Kidney capillary endothelial cell (primary cell): ENCODE measurements at regions not wholly inside any gene's neighbourhood (a gene's known extent, or its start where the extent isn't known, plus 50 kb on each side); places are given as distances from the start of the nearest gene placed in this dataset.
"Not testable (repeated sequence)": the region's sequence is repeated elsewhere in the genome, so short reads cannot be mapped to it uniquely, and the experiment has no call there.

ENCODE experiments used
- DNase-seq: peaks from one replicate; pipeline ENCODE4 v3.0.0-alpha.2; 2018; ENCODE audit warnings: low spot score

DNA sequence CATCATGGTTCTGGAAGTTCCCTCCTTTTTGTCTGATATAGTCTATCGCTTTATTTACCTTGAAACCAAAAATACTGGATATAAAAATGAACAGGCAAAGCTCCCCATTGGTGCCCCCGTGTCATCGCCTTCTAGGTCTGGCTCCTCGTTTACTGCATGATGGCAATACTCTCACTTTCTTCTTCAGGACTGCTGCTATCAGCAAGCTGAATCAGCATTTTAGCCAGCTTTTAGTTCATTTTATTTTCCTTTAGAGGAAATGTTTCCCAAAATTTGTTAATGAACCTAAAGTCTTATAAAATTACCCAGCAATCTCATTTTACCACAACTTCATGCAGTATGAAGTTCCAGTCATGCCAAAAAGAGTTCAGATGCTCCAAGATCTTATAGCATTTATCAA is 80.5 kb downstream of the ZIC3 start:
- DNase-seq: no peak

DNA sequence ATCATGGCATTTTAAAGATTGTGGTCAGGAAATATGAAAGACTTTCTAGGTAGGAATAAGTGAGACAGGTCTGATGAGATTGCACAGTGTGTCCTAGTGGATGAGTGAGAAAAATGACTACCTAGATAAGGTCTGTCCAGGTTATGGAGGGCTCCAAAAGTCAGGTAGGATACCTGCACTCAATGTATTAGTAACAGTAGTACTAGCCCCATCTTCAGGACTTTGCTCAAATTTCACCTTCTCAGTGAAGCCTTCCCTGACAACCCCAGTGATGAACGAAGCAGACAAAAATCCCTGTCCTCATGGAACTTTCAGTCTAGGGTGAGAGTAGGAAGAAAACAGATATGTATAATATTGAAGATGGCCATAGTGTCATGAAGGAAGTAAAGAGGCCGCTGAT is 85.7 kb downstream of the ZIC3 start:
- no peak for DNase-seq

DNA sequence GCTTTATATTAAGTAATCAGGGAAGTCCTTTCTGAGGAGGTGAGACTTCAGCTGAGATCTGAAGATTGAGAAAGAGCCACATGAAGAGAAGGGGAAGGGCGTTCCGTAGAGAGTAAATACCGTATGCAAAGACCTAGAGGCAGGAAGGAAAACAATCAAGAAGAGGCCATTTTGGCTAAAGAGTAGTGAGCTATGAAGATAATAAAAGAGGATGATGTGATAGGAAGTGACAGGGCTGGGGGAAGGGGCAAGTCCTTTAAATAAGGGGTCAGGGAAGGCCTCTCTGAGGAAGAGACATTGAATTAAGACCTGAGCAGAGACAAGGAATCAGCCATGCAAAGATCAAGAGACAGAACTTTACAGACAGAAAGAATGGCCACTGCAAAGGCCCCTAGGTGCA is 86.2 kb downstream of the ZIC3 start:
- no peak for DNase-seq

DNA sequence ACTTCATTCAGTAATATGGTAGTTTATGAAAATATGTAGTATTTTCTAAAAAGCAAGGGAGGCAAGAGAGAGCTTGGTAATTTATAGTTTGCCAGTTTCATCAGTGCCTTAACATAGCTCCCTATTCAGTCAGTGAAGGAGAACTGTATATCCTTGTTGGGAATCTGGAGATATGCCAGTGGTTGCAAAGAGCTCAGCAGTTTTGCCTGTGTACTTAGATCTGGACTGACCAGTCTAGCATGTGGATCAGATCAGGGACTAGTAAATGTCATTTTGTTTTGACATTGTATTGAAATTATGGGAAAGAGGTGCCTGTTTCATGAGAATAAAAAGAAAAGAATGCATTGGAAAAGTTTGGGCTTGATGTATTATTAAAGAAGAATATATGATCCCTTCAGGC is 88.6 kb downstream of the ZIC3 start:
- DNase-seq: no peak

DNA sequence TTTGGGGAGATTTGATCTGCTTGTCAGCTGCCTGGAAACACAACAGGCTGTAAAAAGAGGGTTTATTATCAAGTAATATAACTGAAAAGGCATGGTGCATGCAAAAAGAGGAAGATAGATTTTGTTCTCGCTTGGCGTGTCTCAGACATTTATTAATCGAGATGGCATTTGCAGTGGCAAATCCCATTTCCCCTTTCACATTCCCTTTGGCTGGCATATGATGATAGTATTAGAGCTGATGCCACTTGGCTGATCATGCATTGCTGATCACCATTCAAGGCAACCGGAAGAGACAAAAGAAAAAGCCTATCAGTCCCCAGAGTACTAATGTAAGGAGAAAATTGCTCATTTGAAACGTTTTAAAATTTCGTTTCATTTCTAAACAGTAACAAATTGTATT is 101.8 kb downstream of the ZIC3 start:
- DNase-seq: no peak

DNA sequence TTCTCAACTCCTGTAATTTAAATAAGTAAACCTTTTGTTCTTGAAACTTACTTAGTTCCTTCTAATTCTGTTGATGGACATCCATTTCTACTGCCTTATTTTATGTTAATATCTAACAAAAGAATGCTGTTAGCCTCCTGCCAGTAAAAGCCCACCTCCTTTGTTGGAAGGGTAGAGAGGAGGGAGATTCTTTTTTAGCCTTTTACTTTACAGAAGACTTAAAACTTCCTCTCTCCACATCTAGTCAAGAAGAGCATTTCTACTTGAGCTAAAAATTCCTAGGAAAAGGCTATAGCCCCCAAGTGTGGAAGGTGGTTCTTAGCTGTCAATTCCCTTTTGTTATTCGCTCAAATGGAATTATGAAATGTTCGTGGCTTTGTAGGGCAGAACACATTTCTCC is 118.7 kb downstream of the ZIC3 start:
- no peak for DNase-seq

DNA sequence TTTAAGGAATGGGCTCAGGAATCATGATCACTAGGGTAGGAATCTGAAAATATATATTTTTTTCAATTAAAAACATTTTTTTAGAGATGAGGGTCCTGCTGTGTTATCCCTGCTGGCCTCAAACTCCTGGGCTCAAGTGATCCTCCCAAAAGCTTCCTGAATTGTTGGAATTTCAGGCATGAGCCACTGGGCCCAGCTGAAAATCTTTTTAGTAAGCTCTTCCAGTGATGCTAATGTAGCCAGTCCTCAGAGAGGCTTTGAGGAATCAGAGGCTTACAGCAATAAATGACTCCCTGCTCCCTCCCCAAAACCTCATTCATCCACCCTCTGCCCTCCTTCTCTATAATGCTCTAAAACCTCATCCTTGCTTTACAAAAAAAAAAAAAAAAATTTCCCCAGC is 129.5 kb downstream of the ZIC3 start:
- DNase-seq: no peak

DNA sequence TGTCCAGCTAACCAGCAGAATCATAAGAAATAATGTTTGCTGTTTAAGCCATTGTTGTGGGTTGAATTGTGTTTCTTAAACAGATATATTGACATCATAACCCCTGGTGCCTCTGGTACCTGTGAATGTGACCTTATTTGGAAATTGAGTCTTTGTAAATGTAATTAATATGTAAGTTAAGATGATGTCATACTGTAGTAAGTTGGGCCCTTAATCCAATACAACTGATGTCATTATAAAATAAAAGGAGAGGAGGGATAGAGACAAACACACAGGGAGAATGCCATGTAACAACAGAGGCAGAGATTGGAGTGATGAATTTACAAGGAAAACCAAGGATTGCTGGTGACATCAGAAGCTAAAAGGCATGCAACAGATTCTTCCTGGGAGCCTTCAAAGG is 141.4 kb downstream of the ZIC3 start:
- DNase-seq: no peak

DNA sequence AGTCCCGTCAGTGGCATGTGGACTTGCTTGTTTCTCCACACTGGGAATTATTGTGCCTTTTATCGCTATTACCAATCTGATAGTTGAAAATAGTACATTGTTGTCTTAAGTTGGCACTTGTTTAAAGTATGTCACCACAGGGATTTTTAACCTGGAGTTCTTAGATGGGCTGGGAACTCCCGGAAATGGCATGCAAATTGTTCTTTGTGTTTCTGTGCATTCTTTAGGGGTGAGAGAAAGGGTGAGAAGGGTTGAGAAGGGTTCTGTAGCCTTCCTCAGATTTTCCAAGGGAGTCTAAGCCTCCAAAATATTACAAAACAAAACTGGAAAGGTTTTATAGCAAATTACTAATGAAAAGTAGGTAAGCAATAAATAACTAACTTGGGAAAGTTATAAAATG is 176.9 kb downstream of the ZIC3 start:
- no peak for DNase-seq

DNA sequence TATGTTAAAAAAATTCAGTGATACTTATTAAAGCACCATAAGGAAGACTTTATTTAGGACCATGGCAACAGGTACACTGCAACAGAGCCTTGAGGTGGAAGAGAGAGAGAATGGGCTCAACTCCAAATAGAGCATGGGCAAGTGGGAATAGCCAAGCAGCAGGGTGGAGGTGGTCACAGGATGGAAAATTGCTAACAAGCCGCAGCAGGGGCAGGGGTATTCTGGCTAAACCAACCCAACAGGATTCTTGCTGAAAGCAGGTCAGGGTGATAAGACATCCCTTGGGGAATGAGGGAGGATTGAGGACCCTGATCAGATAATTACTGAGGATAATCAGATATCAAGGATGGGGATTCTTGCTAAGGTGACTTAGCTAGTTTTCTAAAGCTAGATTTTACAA is 177.5 kb downstream of the ZIC3 start:
- no peak for DNase-seq

DNA sequence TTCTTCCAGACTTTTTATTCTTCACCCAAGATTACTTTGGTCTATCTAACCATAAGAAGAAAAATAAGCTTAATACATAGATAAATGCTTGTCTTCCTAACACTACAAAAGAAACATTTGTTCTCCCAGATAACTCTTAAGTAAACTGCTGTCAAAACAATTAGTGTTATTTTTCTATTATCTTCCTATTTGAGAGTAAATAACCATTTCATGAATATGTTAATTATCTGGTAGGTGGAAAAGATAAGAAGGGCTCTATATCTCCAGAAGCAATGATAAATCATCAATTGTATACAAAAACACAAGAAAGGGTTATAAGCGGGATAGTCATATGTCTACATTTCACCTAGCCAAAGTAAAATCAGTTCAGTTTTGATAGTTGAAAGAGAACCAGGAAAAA is 180.4 kb downstream of the ZIC3 start:
- no peak for DNase-seq

DNA sequence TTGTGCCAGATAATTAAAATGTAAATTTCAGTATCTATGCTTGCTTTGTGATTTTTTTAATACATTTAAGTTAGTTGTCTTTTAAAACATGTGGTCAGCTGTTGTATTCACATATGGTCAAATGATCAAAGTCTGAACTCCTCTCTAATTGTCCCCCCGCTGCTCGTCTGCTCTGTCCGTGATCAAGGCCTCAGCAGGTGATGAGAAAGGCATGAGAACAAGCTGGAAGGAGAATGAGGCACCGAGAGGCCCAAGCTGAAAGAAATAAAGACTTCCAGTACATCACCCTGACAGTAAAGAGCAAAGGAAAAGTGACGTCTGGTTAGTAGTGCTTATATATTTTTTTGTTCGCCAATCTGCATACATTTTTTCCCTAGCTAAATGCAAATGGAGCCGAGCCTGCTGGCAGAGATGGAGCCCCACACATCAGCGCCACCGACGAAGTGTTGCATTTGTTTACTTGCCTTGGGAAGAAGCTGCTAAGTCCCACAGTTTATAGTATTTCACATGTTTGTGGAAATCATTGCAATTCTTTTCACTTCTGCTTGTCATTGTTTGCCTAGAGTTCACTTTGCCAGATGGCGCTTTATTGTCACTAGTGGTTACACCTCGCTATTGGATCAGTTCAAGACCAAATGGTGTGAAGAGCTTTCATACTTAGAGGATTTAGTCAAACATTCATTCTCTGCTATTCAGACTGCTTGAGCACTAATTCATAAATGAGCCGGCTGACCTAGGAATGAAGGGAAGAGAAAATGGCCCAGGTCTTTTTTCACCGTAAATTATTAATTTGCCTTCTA is 181.5 kb downstream of the ZIC3 start:
- DNase-seq: no peak

DNA sequence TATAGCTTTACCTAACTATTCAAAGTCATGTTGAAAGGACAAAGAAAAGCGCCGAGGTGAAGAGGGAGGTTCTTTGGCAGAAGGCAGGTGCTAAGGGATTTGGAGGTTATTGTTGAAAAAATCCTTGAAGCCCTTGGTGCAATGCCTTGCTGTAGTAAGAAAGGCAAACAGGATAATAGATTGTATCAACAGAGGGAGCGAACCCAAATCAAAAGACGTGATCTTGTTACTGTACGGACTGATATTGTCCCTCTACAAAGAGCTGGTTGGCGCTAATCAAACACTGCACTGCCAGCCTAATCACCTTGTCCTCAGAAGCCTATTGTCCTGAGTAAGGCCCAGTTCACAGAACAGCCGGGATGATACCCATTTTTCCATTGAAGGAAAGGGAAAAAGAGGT is 182.9 kb downstream of the ZIC3 start:
- no peak for DNase-seq

DNA sequence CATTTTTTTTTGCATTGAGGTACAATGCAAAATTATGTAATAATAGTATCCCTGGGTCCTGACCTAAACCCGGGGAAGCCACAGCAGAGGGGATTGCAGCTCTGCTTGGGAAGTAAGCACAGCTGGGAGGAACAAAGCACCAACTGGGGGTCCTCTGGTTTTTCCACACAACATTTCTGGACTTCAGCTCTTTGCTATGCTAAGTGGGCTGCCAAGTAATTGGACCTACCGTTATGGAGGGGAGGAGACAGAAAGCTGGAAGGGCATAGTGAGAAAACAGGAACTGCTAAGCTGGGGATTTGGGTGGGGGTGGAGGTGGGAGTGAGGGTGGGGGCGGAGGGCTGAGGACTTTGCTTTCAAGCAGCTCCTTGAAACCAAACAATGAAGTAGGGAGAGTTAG is 183.3 kb downstream of the ZIC3 start:
- no peak for DNase-seq

DNA sequence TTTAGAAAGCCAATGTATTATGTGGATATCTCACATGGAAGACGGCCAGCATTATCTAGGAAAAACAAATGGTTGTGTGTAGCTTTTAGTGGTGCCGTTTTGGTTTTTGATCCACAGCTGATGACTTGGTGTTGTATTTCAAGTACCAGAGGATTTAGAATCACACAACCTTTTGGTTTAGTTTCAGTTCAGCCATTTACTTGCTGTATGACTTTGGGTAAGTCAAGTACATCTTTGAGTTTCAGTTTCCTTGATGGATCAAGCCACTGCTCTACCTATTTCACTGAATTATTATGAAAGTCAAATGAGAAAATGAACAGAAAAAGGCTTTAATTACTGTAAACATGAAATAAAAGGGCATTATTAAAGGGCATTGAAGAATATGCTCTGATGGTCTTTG is 205.6 kb downstream of the ZIC3 start:
- no peak for DNase-seq

DNA sequence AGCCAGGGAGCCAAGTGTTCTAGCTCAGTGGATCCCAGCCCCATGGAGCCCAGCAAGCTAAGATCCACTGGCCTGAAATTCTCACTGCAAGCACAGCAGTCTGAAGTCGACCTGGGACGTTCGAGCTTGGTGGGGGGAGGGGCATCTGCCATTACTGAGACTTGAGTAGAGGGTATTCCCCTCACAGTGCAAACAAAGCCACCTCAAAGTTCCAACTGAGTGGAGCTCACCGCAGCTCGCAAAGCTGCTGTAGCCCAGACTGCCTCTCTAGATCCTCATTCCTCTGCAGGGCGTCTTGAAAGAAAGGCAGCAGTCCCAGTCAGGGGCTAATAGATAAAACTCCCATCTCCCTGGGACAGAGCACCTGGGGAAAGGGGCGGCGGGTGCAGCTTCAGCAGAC is 226.3 kb downstream of the ZIC3 start:
- no peak for DNase-seq

DNA sequence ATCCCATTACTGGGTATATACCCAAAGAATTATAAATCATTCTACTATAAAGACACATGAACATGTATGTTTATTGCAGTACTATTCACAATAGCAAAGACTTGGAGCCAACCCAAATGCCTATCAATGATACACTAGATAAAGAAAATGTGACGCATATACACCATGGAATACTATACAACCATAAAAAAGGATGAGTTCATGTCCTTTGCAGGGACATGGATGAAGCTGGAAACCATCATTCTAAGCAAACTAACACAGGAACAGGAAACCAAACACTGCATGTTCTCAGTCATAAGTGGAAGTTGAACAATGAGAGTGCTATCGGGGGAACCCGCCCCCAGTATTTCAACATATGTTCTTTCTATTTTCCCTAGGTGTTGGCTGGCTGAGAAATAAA is 232.0 kb downstream of the ZIC3 start:
- DNase-seq: not testable (repeated sequence)

DNA sequence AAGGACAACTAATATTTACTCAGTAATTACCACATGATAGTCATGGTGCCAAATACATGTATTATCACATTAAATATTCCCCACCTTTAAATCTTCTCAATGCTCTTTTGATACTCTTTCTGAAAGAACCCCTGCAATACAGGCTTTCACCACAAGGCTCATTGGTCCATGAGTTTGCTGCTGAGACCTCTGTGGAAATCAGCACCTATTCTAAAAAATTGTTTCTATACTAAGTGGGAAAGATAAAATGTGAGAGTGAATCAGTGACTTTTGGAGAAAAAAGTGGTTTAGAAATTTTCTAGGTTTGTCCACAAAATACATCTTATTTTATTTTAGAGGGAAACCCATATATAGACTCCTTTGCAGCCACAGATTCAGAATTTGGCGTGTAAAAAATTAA is 257.3 kb downstream of the ZIC3 start:
- no peak for DNase-seq

DNA sequence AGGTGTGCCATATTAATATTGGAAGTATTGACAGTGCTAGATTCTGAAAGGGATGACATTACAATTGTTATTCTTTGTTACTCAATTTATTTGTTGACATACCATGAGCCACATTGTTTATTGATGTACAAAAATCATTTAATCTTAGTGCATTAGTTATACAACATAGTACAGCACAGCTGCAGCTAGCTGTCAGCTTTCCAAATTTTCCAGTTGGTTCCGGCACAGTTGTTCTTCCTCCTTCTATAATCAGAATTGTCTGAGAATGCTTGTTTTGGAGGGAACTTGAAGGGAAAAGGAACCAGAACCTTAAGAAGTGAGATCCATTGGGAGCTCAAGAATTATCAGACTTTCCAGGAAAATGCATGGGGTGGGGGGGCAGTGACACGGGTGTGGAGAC is 281.4 kb downstream of the ZIC3 start:
- no peak for DNase-seq

DNA sequence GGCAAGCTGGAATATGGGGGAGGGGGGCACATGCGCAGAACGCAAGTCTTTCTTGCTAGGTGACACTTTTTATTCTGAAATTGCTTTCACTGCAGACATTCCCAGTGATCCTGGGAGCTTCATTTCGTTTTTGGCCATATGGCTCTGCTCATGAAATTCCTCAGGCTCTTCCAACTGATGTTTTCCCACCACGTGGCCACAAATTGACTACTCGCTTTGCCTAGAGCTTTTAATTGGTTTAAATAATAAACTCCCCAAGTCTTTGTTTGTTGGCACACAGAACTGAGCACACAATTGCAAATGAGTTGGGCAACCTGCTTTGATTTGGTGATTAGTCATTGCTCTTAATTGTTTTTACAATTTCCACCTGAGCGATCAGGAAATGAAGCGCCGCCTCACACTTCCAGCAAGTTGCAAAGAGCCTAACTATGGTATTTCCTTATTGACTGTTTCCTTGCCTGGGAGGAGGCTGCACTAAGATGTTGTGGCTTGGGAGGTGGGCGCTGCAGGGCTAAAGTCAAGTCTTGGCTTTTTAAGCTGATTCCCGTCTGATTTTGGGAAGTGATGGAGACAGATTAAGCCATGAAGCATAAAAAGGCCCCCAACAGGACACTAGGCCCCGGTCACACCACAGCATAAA is 282.5 kb downstream of the ZIC3 start:
- no peak for DNase-seq

DNA sequence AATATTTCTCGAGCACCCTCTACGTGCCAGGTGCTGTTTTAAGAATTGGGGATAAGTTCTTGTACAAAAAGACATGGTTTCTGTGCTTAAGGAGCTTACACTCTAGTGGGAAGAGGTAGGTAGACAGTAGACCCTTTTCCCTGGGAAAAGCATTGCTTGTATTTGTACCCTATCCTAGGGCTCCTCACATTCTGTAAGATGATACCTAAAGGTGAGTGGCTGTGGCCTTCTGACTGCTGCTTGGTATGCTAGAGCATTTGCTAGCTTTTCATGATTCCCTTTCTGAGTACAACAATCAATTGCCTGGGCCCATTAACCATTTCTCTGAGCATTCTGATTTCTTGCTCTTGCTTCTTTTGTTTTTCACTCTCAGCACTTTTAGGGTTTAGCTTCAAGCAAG is 286.6 kb downstream of the ZIC3 start:
- DNase-seq: no peak

DNA sequence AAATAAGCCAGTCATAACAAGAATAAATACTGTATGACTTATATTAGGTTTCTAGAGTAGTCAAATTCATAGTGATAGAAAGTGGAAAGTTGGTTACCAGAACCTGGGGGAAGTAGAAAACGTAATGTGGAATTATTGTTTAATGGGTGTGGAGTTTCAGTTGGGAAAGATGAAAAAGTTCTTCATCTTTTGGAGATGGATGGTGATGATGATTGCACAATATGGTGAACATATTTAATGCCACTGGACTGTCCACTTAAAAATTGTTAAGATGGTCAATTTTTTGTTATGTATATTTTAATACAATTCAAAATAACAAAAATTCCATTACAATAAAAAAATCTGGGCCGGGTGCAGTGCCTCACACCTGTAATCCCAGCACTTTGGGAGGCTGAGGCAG is 289.6 kb downstream of the ZIC3 start:
- no peak for DNase-seq

DNA sequence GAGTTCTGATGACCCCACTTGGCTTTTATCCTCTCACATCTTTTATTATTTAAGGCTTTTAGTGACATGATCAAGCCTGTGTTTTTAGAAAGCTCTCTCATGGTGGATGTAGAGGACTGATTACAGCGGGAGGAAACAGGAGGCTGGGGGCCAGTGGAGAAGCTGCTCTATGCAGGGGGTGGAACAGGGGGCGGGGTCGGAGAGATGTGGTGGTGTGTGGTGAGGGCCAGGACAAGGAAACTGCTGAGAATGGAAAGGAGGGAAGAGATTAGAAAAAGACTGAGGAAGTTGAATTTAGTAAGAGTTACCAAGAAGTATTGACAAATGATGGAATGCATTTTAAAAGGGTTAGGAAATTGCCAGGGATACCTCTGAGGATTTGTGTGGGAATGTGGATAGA is 292.2 kb downstream of the ZIC3 start:
- DNase-seq: no peak

DNA sequence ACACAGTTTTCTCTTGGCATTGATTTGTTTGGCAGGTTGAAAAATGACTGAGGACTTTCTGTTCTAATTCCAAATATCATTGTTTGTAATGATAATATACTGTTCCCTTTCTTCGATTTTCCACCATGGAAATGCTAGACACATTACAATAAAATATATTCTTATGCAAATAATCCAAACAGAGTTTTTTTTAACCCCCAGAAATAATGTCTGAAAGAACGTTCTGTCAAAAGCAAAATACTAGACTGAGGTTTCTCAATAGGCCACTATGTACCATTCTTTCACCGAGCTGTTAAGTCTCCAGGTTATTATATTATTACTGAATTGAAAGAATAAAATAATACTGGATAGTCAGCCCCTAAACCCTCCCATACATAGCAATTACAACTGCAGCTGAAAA is 312.5 kb downstream of the ZIC3 start:
- DNase-seq: no peak
